Endothelial cell of umbilical vein (primary cell): ENCODE measurements at regions not wholly inside any gene's neighbourhood (a gene's known extent, or its start where the extent isn't known, plus 50 kb on each side); places are given as distances from the start of the nearest gene placed in this dataset.
"Not testable (repeated sequence)": the region's sequence is repeated elsewhere in the genome, so short reads cannot be mapped to it uniquely, and the experiment has no call there.

ENCODE experiments used
- BruUV-seq: library from RNA; stranded (reverse); fragments of 400-500 nt; replicated peaks from 2 replicates; lab custom pipeline; 2021; lab: Mats Ljungman, UMichigan
- CTCF ChIA-PET: fragments of 300-600, 350-600 bp; sonication (Branson Sonifier 250); formaldehyde crosslinking; loops from one replicate; lab custom pipeline; 2021; ENCODE audit warnings: antibody characterized with exemption, inconsistent platforms; lab: Charles Lee
- POLR2A ChIA-PET: fragments of 300-600, 350-600 bp; sonication (Branson Sonifier 250); formaldehyde crosslinking; loops from one replicate; lab custom pipeline; 2021; ENCODE audit warnings: antibody characterized with exemption, inconsistent platforms; lab: Charles Lee
- DNase-seq: peaks from one replicate; pipeline ENCODE4 v3.0.0-alpha.2; 2011; ENCODE audit warnings: low read depth, low spot score
- FAIRE-seq: peaks from 2 replicates; lab custom pipeline; 2011; peaks lifted over from hg19 to GRCh38; lab: Jason Lieb, UNC
- H2AFZ ChIP-seq: 2 replicates; pipeline ENCODE4 v1.6.0; 2012; ENCODE audit warnings: low read depth, low read length, control low read depth, inconsistent platforms
- H3K27ac ChIP-seq: 2 replicates; pipeline ENCODE4 v1.5.1; 2011; ENCODE audit warnings: low read depth, mild to moderate bottlenecking, control low read depth, low read length, moderate library complexity; ENCODE audit not compliant: insufficient read depth
- H3K27me3 ChIP-seq, 2 experiments: 2 replicates each; pipeline versions ENCODE4 v1.6.0 to v1.6.1; 2011; ENCODE audit warnings: low read length in 2 of 2, mixed read lengths in 1 of 2; ENCODE audit not compliant: control insufficient read depth in 2 of 2, insufficient read depth in 2 of 2
- H3K36me3 ChIP-seq, 2 experiments: 2 replicates in 1 of 2; 3 replicates in 1 of 2; pipeline ENCODE4 v1.5.1; 2011; ENCODE audit warnings: low read length in 2 of 2, mild to moderate bottlenecking in 1 of 2, moderate library complexity in 1 of 2; ENCODE audit not compliant: control insufficient read depth in 2 of 2, insufficient read depth in 2 of 2; ENCODE audit errors: extremely low read depth in 1 of 2
- H3K4me1 ChIP-seq: 3 replicates; pipeline ENCODE4 v1.5.1; 2011; ENCODE audit warnings: mild to moderate bottlenecking, low read length; ENCODE audit not compliant: control insufficient read depth, insufficient read depth; ENCODE audit errors: extremely low read depth
- H3K4me2 ChIP-seq: 2 replicates; pipeline ENCODE4 v1.6.1; 2011; ENCODE audit warnings: low read length, control low read depth, mixed read lengths; ENCODE audit not compliant: insufficient read depth
- H3K4me3 ChIP-seq, 3 experiments: fragments of 200-600 bp in 1 of 3; sonication (generic), shearing (Covaris generic) in 1 of 3; replicated peaks in 1 of 3; 2 replicates each; pipeline ENCODE4 v1.5.1; 2011 to 2016; ENCODE audit warnings: control low read depth in 3 of 3, low read length in 3 of 3, mild to moderate bottlenecking in 2 of 3, inconsistent platforms in 1 of 3, low read depth in 1 of 3, moderate library complexity in 1 of 3; ENCODE audit not compliant: insufficient read depth in 1 of 3
- H3K79me2 ChIP-seq: 2 replicates; pipeline ENCODE4 v1.6.0; 2012; ENCODE audit warnings: low read length, inconsistent platforms; ENCODE audit not compliant: control insufficient read depth, insufficient read depth
- H3K9ac ChIP-seq: replicated peaks from 2 replicates; pipeline ENCODE3; 2011; ENCODE audit warnings: low read length, control low read depth; ENCODE audit not compliant: insufficient read depth; ENCODE audit errors: extremely low read depth
- H3K9me1 ChIP-seq: replicated peaks from 3 replicates; pipeline ENCODE4 v1.6.0; 2011; ENCODE audit warnings: mild to moderate bottlenecking, low read length; ENCODE audit not compliant: control insufficient read depth, insufficient read depth; ENCODE audit errors: extremely low read depth
- H3K9me3 ChIP-seq: replicated peaks from 2 replicates; pipeline ENCODE4 v1.5.1; 2012; ENCODE audit warnings: low read length, inconsistent platforms; ENCODE audit not compliant: control insufficient read depth, insufficient read depth
- H4K20me1 ChIP-seq: replicated peaks from 2 replicates; pipeline ENCODE3; 2011; ENCODE audit warnings: mild to moderate bottlenecking, low read length; ENCODE audit not compliant: control insufficient read depth, insufficient read depth; ENCODE audit errors: extremely low read depth
- GATA2 ChIP-seq: IDR thresholded peaks from 2 replicates; pipeline ENCODE4 v1.7.0; 2011; ENCODE audit warnings: low read depth, mild to moderate bottlenecking, moderate library complexity, mixed read lengths, low read length; ENCODE audit not compliant: insufficient read length, insufficient read depth
- MYC ChIP-seq: IDR thresholded peaks from one replicate; pipeline ENCODE4 v1.6.1; 2011; ENCODE audit warnings: mild to moderate bottlenecking, low read depth, low read length
- dilution Hi-C: fragments of 300-500 bp; cut with MboI; formaldehyde crosslinking; loops from one replicate; pipeline ENCODE4 v1.15.0; 2019; ENCODE audit warnings: low sequenced_read_pairs; ENCODE audit not compliant: extremely low pct_ligation_motif_present
- intact Hi-C: fragments of 100-400 bp; cut with micrococcal nuclease; formaldehyde crosslinking; loops from one replicate; pipeline ENCODE4 v1.10.0; 2022

- Histone ChIP-seq H3K27me3 (no peaks in the 10 kb centered on the region), H3K27ac (no peak overlapping the region), H4K20me1 (no peaks in the 10 kb centered on the region), H3K4me2 (no peak overlapping the region), H3K9ac (no peak overlapping the region), H3K4me1 (no peaks in the 10 kb centered on the region), H3K36me3 (no peaks in the 10 kb centered on the region), H3K9me1 (no peaks in the 10 kb centered on the region), H3K9me3 (no peaks in the 10 kb centered on the region), H3K4me3 (no peak overlapping the region), H3K79me2 (no peaks in the 10 kb centered on the region), H2AFZ (no peak overlapping the region)
- FAIRE-seq: no peak
- intact Hi-C loops (no loop called here), dilution Hi-C loops (no loop called here)
- DNase-seq: no peak
- CTCF ChIA-PET: no interaction called here
- POLR2A ChIA-PET: no interaction called here
- BruUV-seq: no TSS peak
- TF ChIP-seq GATA2 (no peak), MYC (no peak)
These were observed 98.0 kb downstream of the SLC25A46 start for GRCh38 chr5:110836851-110837250.

GRCh38 chr5:110838357-110838756, 99.5 kb downstream of the SLC25A46 start:
- H3K27me3 ChIP-seq, H3K27ac ChIP-seq, POLR2A ChIA-PET, H3K9me3 ChIP-seq, H3K4me1 ChIP-seq, intact Hi-C loops, BruUV-seq, H3K4me2 ChIP-seq, H3K9me1 ChIP-seq, H2AFZ ChIP-seq, CTCF ChIA-PET, dilution Hi-C loops, FAIRE-seq, H3K9ac ChIP-seq, H3K4me3 ChIP-seq, DNase-seq, H3K79me2 ChIP-seq, H3K36me3 ChIP-seq, H4K20me1 ChIP-seq: not testable (repeated sequence)
